ENCODE measurements at regions not wholly inside any gene's neighbourhood (a gene's known extent, or its start where the extent isn't known, plus 50 kb on each side); places are given as distances from the start of the nearest gene placed in this dataset.

GRCh38 chr20:6705926-6706548 is 61.4 kb upstream of the BMP2 start:
- Histone ChIP-seq H3K4me3 (ENCODE audit: low read depth in 1 of 3, low read length in 3 of 3) (no peak overlapping the region), H3K36me3 (ENCODE audit: control insufficient read depth in 4 of 4, insufficient read depth in 3 of 4, low read depth in 1 of 4, low read length in 3 of 4) (no peaks in the 10 kb centered on the region), H3K9me3 (ENCODE audit: control insufficient read depth in 4 of 4, low read length in 3 of 4) (no peaks in the 10 kb centered on the region), H3K4me1 (ENCODE audit: control insufficient read depth in 4 of 4, insufficient read depth in 4 of 4, low read length in 3 of 4) (peaks cover 6 to 67% (median 25%) of the 10 kb centered on the region in 4 donors), H3K27ac (ENCODE audit: low read depth in 1 of 2, low read length in 2 of 2) (peak overlapping the region; percentile 77 to 92), H3K27me3 (ENCODE audit: control insufficient read depth in 4 of 4, insufficient read depth in 4 of 4, low read length in 3 of 4) (no peaks in the 10 kb centered on the region), H3K9ac (ENCODE audit: low read depth in 1 of 2, low read length in 2 of 2) (no peak overlapping the region)
- DNase-seq (ENCODE audit: low spot score), result no peak
- peak; percentile 91 for TF ChIP-seq SP1 (IDR thresholded peaks at IDR 0.05)
- TF ChIP-seq, protein P1, sequence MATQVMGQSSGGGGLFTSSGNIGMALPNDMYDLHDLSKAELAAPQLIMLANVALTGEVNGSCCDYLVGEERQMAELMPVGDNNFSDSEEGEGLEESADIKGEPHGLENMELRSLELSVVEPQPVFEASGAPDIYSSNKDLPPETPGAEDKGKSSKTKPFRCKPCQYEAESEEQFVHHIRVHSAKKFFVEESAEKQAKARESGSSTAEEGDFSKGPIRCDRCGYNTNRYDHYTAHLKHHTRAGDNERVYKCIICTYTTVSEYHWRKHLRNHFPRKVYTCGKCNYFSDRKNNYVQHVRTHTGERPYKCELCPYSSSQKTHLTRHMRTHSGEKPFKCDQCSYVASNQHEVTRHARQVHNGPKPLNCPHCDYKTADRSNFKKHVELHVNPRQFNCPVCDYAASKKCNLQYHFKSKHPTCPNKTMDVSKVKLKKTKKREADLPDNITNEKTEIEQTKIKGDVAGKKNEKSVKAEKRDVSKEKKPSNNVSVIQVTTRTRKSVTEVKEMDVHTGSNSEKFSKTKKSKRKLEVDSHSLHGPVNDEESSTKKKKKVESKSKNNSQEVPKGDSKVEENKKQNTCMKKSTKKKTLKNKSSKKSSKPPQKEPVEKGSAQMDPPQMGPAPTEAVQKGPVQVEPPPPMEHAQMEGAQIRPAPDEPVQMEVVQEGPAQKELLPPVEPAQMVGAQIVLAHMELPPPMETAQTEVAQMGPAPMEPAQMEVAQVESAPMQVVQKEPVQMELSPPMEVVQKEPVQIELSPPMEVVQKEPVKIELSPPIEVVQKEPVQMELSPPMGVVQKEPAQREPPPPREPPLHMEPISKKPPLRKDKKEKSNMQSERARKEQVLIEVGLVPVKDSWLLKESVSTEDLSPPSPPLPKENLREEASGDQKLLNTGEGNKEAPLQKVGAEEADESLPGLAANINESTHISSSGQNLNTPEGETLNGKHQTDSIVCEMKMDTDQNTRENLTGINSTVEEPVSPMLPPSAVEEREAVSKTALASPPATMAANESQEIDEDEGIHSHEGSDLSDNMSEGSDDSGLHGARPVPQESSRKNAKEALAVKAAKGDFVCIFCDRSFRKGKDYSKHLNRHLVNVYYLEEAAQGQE (IDR thresholded peaks at IDR 0.05), result no peak
- TF ChIP-seq, protein P2, sequence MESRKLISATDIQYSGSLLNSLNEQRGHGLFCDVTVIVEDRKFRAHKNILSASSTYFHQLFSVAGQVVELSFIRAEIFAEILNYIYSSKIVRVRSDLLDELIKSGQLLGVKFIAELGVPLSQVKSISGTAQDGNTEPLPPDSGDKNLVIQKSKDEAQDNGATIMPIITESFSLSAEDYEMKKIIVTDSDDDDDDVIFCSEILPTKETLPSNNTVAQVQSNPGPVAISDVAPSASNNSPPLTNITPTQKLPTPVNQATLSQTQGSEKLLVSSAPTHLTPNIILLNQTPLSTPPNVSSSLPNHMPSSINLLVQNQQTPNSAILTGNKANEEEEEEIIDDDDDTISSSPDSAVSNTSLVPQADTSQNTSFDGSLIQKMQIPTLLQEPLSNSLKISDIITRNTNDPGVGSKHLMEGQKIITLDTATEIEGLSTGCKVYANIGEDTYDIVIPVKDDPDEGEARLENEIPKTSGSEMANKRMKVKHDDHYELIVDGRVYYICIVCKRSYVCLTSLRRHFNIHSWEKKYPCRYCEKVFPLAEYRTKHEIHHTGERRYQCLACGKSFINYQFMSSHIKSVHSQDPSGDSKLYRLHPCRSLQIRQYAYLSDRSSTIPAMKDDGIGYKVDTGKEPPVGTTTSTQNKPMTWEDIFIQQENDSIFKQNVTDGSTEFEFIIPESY (IDR thresholded peaks at IDR 0.05), result no peak
- TF ChIP-seq GABPA (IDR thresholded peaks at IDR 0.05 in 1 of 2, conservative IDR thresholded peaks at IDR 0.05 in 1 of 2), result no peak
- TF ChIP-seq, protein P3, sequence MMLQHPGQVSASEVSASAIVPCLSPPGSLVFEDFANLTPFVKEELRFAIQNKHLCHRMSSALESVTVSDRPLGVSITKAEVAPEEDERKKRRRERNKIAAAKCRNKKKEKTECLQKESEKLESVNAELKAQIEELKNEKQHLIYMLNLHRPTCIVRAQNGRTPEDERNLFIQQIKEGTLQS (IDR thresholded peaks at IDR 0.05), result no peak
- no peak for TF ChIP-seq NR2F2 (IDR thresholded peaks at IDR 0.05)
- TF ChIP-seq HNF4G (IDR thresholded peaks at IDR 0.05), result peak; percentile 84
- peak; percentile 27 for TF ChIP-seq YY1 (IDR thresholded peaks at IDR 0.05)
- no peak for TF ChIP-seq EGR1 (IDR thresholded peaks at IDR 0.05; ENCODE audit: low read depth in 2 of 2)
- peak; percentile 46 to 52 for TF ChIP-seq JUND (IDR thresholded peaks at IDR 0.05)
- no peak for TF ChIP-seq FOXA2 (IDR thresholded peaks at IDR 0.05)
- peak; percentile 73 to 75 for TF ChIP-seq RXRA (IDR thresholded peaks at IDR 0.05)
- TF ChIP-seq FOXA1 (IDR thresholded peaks at IDR 0.05), result no peak
- TF ChIP-seq RAD21 (IDR thresholded peaks at IDR 0.05), result peak; percentile 8 to 15
- no peak for TF ChIP-seq TAF1 (conservative IDR thresholded peaks at IDR 0.05)
- peak; percentile 88 to 91 for TF ChIP-seq HNF4A (conservative IDR thresholded peaks at IDR 0.05)
- TF ChIP-seq, protein P4, sequence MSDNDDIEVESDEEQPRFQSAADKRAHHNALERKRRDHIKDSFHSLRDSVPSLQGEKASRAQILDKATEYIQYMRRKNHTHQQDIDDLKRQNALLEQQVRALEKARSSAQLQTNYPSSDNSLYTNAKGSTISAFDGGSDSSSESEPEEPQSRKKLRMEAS (IDR thresholded peaks at IDR 0.05), result no peak
- TF ChIP-seq CTCF (IDR thresholded peaks at IDR 0.05; ENCODE audit: low read depth, low read length, missing input control), result no peak
- 68% methylated on average over 7 of the region's 7 CpGs for WGBS
